ENCODE measurements at regions not wholly inside any gene's neighbourhood (a gene's known extent, or its start where the extent isn't known, plus 50 kb on each side); places are given as distances from the start of the nearest gene placed in this dataset.

GRCh38 chr1:87652176-87652575 lies 323.5 kb downstream of the LMO4 start:
- WGBS: 85% methylated on average over 3 of the region's 3 CpGs

More at GRCh38 chr1:87652176-87652575, 323.5 kb downstream of the LMO4 start:
- Histone ChIP-seq H3K9me3 (ENCODE audit: control insufficient read depth in 4 of 4, low read length in 3 of 4) (no peaks in the 10 kb centered on the region), H3K4me3 (ENCODE audit: low read depth in 1 of 3, low read length in 3 of 3) (no peak overlapping the region), H3K27me3 (ENCODE audit: control insufficient read depth in 4 of 4, insufficient read depth in 4 of 4, low read length in 3 of 4) (no peaks in the 10 kb centered on the region), H3K4me1 (ENCODE audit: control insufficient read depth in 4 of 4, insufficient read depth in 4 of 4, low read length in 3 of 4) (no peaks in the 10 kb centered on the region), H3K36me3 (ENCODE audit: control insufficient read depth in 4 of 4, insufficient read depth in 3 of 4, low read depth in 1 of 4, low read length in 3 of 4) (no peaks in the 10 kb centered on the region), H3K9ac (ENCODE audit: low read depth in 1 of 2, low read length in 2 of 2) (no peak overlapping the region), H3K27ac (ENCODE audit: low read depth in 1 of 2, low read length in 2 of 2) (no peak overlapping the region)
- TF ChIP-seq ZBTB33 (IDR thresholded peaks at IDR 0.05) (no peak), RXRA (IDR thresholded peaks at IDR 0.05) (no peak), TAF1 (conservative IDR thresholded peaks at IDR 0.05) (no peak), FOXA2 (IDR thresholded peaks at IDR 0.05) (no peak), HNF4A (conservative IDR thresholded peaks at IDR 0.05) (no peak), EGR1 (IDR thresholded peaks at IDR 0.05; ENCODE audit: low read depth in 2 of 2) (no peak), NR2F2 (IDR thresholded peaks at IDR 0.05) (no peak), YY1 (IDR thresholded peaks at IDR 0.05) (no peak), ATF3 (IDR thresholded peaks at IDR 0.05) (no peak), RAD21 (IDR thresholded peaks at IDR 0.05) (no peak), SP1 (IDR thresholded peaks at IDR 0.05) (no peak), FOXA1 (IDR thresholded peaks at IDR 0.05) (no peak), GABPA (IDR thresholded peaks at IDR 0.05 in 1 of 2, conservative IDR thresholded peaks at IDR 0.05 in 1 of 2) (no peak), CTCF (IDR thresholded peaks at IDR 0.05; ENCODE audit: low read depth, low read length, missing input control) (no peak), HNF4G (IDR thresholded peaks at IDR 0.05) (no peak), JUND (IDR thresholded peaks at IDR 0.05) (no peak)
- TF ChIP-seq, protein P1, sequence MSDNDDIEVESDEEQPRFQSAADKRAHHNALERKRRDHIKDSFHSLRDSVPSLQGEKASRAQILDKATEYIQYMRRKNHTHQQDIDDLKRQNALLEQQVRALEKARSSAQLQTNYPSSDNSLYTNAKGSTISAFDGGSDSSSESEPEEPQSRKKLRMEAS (IDR thresholded peaks at IDR 0.05): no peak
- TF ChIP-seq, protein P2, sequence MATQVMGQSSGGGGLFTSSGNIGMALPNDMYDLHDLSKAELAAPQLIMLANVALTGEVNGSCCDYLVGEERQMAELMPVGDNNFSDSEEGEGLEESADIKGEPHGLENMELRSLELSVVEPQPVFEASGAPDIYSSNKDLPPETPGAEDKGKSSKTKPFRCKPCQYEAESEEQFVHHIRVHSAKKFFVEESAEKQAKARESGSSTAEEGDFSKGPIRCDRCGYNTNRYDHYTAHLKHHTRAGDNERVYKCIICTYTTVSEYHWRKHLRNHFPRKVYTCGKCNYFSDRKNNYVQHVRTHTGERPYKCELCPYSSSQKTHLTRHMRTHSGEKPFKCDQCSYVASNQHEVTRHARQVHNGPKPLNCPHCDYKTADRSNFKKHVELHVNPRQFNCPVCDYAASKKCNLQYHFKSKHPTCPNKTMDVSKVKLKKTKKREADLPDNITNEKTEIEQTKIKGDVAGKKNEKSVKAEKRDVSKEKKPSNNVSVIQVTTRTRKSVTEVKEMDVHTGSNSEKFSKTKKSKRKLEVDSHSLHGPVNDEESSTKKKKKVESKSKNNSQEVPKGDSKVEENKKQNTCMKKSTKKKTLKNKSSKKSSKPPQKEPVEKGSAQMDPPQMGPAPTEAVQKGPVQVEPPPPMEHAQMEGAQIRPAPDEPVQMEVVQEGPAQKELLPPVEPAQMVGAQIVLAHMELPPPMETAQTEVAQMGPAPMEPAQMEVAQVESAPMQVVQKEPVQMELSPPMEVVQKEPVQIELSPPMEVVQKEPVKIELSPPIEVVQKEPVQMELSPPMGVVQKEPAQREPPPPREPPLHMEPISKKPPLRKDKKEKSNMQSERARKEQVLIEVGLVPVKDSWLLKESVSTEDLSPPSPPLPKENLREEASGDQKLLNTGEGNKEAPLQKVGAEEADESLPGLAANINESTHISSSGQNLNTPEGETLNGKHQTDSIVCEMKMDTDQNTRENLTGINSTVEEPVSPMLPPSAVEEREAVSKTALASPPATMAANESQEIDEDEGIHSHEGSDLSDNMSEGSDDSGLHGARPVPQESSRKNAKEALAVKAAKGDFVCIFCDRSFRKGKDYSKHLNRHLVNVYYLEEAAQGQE (IDR thresholded peaks at IDR 0.05): no peak
- no peak for DNase-seq (ENCODE audit: low spot score)
